HCEC 1CT (cell line): ENCODE measurements at regions not wholly inside any gene's neighbourhood (a gene's known extent, or its start where the extent isn't known, plus 50 kb on each side); places are given as distances from the start of the nearest gene placed in this dataset.
"Not testable (repeated sequence)": the region's sequence is repeated elsewhere in the genome, so short reads cannot be mapped to it uniquely, and the experiment has no call there.

Source experiments
- DNase-seq: peaks from one replicate; pipeline ENCODE4 v3.0.0-alpha.2; 2017

GRCh38 chr2:33719067-33719466, 120.0 kb upstream of the FAM98A start:
- DNase-seq: no peak

- no peak for DNase-seq
Observed at GRCh38 chr2:33712674-33713073, 113.6 kb upstream of the FAM98A start.

GRCh38 chr2:33709951-33710350, 110.9 kb upstream of the FAM98A start:
- DNase-seq: no peak

- no peak for DNase-seq
Observed at GRCh38 chr2:33707312-33707711, 108.2 kb upstream of the FAM98A start.

- DNase-seq: no peak
Observed at GRCh38 chr2:33706410-33706809, 107.3 kb upstream of the FAM98A start.

- DNase-seq: no peak
Observed at GRCh38 chr2:33704406-33704855, 105.3 kb upstream of the FAM98A start.

GRCh38 chr2:33696234-33696633, 97.1 kb upstream of the FAM98A start:
- no peak for DNase-seq

- DNase-seq: no peak
Observed at GRCh38 chr2:33694904-33695303, 95.8 kb upstream of the FAM98A start.

- not testable (repeated sequence) for DNase-seq
Observed at GRCh38 chr2:33690686-33691085, 91.6 kb upstream of the FAM98A start.

- DNase-seq: peak; percentile 12
Observed at GRCh38 chr2:33681364-33681757, 82.3 kb upstream of the FAM98A start.

- DNase-seq: no peak
Observed at GRCh38 chr2:33680644-33681363, 81.7 kb upstream of the FAM98A start.

GRCh38 chr2:33678436-33678835, 79.3 kb upstream of the FAM98A start:
- DNase-seq: no peak

- DNase-seq: no peak
Observed at GRCh38 chr2:33673937-33674336, 74.8 kb upstream of the FAM98A start.

- no peak for DNase-seq
Observed at GRCh38 chr2:33672896-33673295, 73.8 kb upstream of the FAM98A start.

GRCh38 chr2:33672389-33672788, 73.3 kb upstream of the FAM98A start:
- no peak for DNase-seq

GRCh38 chr2:33671198-33671597, 72.1 kb upstream of the FAM98A start:
- DNase-seq: no peak

GRCh38 chr2:33670392-33670937, 71.4 kb upstream of the FAM98A start:
- no peak for DNase-seq

- no peak for DNase-seq
Observed at GRCh38 chr2:33666879-33667278, 67.8 kb upstream of the FAM98A start.

GRCh38 chr2:33665039-33665438, 65.9 kb upstream of the FAM98A start:
- no peak for DNase-seq

- DNase-seq: no peak
Observed at GRCh38 chr2:33660416-33661123, 61.5 kb upstream of the FAM98A start.

- DNase-seq: no peak
Observed at GRCh38 chr2:33655626-33656320, 56.7 kb upstream of the FAM98A start.

- no peak for DNase-seq
Observed at GRCh38 chr2:33652830-33653229, 53.7 kb upstream of the FAM98A start.

- DNase-seq: no peak
Observed at GRCh38 chr2:33650171-33650570, 51.1 kb upstream of the FAM98A start.
